Upper lobe of right lung (tissue), 1 donor: ENCODE measurements at regions not wholly inside any gene's neighbourhood (a gene's known extent, or its start where the extent isn't known, plus 50 kb on each side); places are given as distances from the start of the nearest gene placed in this dataset.

Experiments used
- ATAC-seq: fragments of 200-7000 bp; cut with Tn5 transposase; one replicate; pipeline ENCODE4 v1.9.1; 2020; ENCODE audit warnings: mild to moderate bottlenecking, moderate library complexity
- DNase-seq: peaks from one replicate; pipeline ENCODE4 v3.0.0-alpha.2; 2020
- H3K27ac ChIP-seq: fragments of 200-600 bp; one replicate; pipeline ENCODE4 v1.8.0; 2022
- H3K27me3 ChIP-seq: fragments of 200-600 bp; one replicate; pipeline ENCODE4 v1.8.0; 2022; ENCODE audit warnings: mild to moderate bottlenecking
- H3K36me3 ChIP-seq: fragments of 200-600 bp; one replicate; pipeline ENCODE4 v1.8.0; 2022
- H3K4me1 ChIP-seq: fragments of 200-600 bp; one replicate; pipeline ENCODE4 v1.8.0; 2022
- H3K4me3 ChIP-seq: fragments of 200-600 bp; one replicate; pipeline ENCODE4 v1.8.0; 2022; ENCODE audit warnings: mild to moderate bottlenecking
- H3K9me3 ChIP-seq: fragments of 200-600 bp; one replicate; pipeline ENCODE4 v1.8.0; 2022
- intact Hi-C: fragments of 100-400 bp; cut with DNase I; formaldehyde crosslinking; loops from one replicate; pipeline ENCODE4 v1.11.0; 2022
- TF ChIP-seq, protein P1 (sequence below): fragments of 200-600 bp; IDR thresholded peaks from one replicate; pipeline ENCODE4 v1.8.0; 2022; ENCODE audit warnings: antibody characterized with exemption
- donor health status: DM: no; HTN: yes; CAD: no; lungs with severe emphysema.

DNA sequence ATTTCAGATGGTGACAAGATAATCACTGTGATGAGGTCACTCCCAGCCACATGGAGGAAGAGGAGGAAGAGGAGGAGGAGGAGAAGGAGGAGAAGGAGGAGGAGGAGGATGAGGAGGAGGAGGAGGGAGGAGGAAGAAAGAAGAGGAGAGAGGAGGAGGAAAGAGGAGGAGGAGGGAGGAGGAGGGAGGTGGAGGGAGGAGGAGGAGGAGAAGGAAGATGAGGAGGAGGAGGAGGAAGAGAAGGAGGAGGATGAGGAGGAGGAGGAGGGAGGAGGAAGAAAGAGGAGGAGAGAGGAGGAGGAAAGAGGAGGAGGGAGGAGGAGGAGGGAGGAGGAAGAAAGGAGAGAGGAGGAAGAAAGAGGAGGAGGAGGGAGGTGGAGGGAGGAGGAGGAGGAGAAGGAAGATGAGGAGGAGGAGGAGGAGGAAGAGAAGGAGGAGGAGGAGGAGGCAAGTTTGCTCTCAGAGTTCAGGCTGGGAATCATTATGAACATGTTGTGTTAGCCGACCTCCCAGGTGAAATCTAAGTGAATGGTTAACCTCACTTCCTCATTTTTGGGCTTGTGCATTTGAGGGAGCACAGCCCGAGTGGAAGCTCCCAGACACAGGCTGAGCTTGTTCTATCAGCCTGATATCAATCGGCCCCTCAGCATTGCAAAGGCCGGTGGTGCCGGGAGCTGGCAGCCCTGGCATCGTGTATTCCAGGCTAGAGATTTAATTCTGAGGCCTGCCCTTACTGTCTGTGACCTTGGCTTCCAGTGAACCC, 236.2 kb upstream of the PITRM1 start:
- no peak overlapping the region for H3K27ac ChIP-seq
- H3K4me1 ChIP-seq: no peaks in the 10 kb centered on the region
- H3K36me3 ChIP-seq: no peaks in the 10 kb centered on the region
- ATAC-seq: no peak
- intact Hi-C loops: no loop called here
- no peak overlapping the region for H3K4me3 ChIP-seq
- TF ChIP-seq, protein P1, sequence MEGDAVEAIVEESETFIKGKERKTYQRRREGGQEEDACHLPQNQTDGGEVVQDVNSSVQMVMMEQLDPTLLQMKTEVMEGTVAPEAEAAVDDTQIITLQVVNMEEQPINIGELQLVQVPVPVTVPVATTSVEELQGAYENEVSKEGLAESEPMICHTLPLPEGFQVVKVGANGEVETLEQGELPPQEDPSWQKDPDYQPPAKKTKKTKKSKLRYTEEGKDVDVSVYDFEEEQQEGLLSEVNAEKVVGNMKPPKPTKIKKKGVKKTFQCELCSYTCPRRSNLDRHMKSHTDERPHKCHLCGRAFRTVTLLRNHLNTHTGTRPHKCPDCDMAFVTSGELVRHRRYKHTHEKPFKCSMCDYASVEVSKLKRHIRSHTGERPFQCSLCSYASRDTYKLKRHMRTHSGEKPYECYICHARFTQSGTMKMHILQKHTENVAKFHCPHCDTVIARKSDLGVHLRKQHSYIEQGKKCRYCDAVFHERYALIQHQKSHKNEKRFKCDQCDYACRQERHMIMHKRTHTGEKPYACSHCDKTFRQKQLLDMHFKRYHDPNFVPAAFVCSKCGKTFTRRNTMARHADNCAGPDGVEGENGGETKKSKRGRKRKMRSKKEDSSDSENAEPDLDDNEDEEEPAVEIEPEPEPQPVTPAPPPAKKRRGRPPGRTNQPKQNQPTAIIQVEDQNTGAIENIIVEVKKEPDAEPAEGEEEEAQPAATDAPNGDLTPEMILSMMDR: no peak
- no peak for DNase-seq
- H3K27me3 ChIP-seq: no peaks in the 10 kb centered on the region
- no peaks in the 10 kb centered on the region for H3K9me3 ChIP-seq

DNA sequence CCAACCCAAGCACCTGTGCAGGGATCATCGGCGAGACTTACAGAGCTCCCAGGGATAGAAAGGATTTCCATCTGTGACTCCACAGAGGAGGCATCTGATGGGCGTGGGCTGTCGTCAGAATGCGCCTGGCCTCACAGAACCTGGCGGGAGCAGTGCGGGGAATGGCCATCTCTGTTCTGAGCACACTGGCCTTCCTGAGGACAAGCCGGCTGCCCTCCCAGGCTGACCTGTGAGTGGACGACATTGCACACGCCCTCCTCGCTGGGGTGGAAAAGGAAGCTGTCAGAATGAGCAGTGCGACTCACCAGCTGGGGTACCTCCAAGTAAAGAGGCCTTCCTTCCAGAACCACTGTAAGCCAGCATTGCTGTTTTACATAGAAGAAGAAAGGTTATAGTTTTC, 234.6 kb upstream of the PITRM1 start:
- ATAC-seq: no peak
- Histone ChIP-seq H3K36me3 (no peaks in the 10 kb centered on the region), H3K4me1 (no peaks in the 10 kb centered on the region), H3K27me3 (no peaks in the 10 kb centered on the region), H3K27ac (no peak overlapping the region), H3K9me3 (no peaks in the 10 kb centered on the region), H3K4me3 (no peak overlapping the region)
- intact Hi-C loops: no loop called here
- peak; percentile 50 for DNase-seq
- TF ChIP-seq, protein P1: no peak

DNA sequence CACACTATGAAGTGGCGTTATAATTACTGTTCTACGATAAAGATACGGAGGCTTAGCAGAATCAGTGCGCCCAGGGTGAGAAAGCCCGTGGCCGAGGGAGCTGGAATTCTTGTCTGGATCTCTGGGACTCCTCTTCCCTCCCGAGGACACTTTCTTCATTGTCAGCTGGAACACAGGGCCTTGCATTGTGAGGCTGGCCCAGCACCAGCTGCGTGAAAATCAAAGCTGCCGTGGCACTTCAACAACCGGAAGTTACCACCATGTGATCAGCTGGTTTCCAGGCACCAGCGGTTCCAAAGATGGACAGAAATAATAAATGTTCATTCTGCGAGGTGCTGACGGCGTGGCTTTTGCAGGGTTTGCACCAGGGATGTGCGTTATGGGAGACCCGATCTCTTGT, 234.0 kb upstream of the PITRM1 start:
- Histone ChIP-seq H3K27me3 (no peaks in the 10 kb centered on the region), H3K9me3 (no peaks in the 10 kb centered on the region), H3K4me3 (no peak overlapping the region), H3K4me1 (no peaks in the 10 kb centered on the region), H3K27ac (no peak overlapping the region), H3K36me3 (no peaks in the 10 kb centered on the region)
- ATAC-seq: no peak
- TF ChIP-seq, protein P1: no peak
- DNase-seq: peak; percentile 34
- intact Hi-C loops: no loop called here

DNA sequence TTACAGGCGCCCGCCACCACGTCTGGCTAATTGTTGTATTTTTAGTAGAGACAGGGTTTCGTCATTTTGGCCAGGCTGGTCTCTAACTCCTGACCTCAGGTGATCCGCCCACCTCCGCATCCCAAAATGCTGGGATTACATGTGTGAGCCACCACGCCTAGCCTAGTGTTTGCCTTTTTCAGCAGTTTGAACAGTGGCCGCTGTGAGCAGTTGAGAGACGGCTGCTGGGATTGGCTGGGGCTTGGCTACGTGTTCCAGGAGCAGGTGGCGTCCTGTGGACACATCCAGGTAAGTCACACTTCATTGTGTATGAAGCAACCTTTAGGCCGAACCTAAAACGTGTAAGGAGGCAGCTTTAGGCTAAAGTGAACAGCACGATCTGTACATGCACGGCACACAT, 231.8 kb upstream of the PITRM1 start:
- peaks cover 5% of the 10 kb centered on the region for H3K4me1 ChIP-seq
- intact Hi-C loops: no loop called here
- no peak for DNase-seq

DNA sequence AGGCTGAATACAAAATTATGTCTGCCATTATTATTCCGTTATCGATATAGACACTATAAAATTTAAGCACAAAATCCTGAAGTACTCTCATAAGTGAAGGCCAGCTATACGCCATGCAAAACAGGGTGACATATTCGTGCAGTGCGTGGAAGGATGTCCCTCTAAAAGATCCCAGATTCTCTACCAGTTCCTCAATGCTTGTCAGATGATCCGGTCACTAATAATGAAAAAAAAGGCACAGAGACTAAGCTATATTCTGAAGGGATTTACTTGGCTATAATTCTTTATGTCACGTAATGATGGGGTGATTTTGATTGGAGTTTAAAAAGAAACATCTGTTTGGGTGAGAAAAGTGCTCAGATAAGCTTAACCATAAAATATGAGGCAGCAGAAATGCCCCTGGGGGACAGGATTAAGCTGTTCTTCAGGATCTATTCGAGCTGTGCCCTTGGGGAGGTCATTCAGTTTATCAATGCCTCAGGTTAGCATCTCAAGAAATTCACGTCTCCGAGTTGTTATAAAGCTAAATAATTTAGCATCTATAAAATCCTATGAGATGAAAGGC, 229.7 kb upstream of the PITRM1 start:
- H3K36me3 ChIP-seq: no peaks in the 10 kb centered on the region
- H3K4me1 ChIP-seq: peaks cover 5% of the 10 kb centered on the region
- no peak overlapping the region for H3K4me3 ChIP-seq
- H3K27me3 ChIP-seq: no peaks in the 10 kb centered on the region
- no peak for DNase-seq
- no peak for ATAC-seq
- H3K27ac ChIP-seq: no peak overlapping the region
- TF ChIP-seq, protein P1: no peak
- intact Hi-C loops: no loop called here
- no peaks in the 10 kb centered on the region for H3K9me3 ChIP-seq

More for the DNA sequence above, 231.8 kb upstream of the PITRM1 start:
- H3K27ac ChIP-seq: no peak overlapping the region
- ATAC-seq: no peak
- H3K27me3 ChIP-seq: no peaks in the 10 kb centered on the region
- TF ChIP-seq, protein P1: no peak
- no peaks in the 10 kb centered on the region for H3K9me3 ChIP-seq
- H3K4me3 ChIP-seq: no peak overlapping the region
- H3K36me3 ChIP-seq: no peaks in the 10 kb centered on the region
